HEK293 (cell line): ENCODE measurements at regions not wholly inside any gene's neighbourhood (a gene's known extent, or its start where the extent isn't known, plus 50 kb on each side); places are given as distances from the start of the nearest gene placed in this dataset.

ENCODE experiments used
- CTCF ChIA-PET: fragments of 350-600 bp; formaldehyde crosslinking; extraction: SDS; loops from one replicate; lab custom pipeline; 2021; ENCODE audit warnings: antibody characterized with exemption; lab: Yijun Ruan, JAX
- POLR2A ChIA-PET: fragments of 300-600 bp; formaldehyde crosslinking; extraction: SDS; loops from one replicate; lab custom pipeline; 2020; ENCODE audit warnings: antibody characterized with exemption, inconsistent platforms; lab: Yijun Ruan, JAX
- H3K27ac ChIP-seq: fragments of 200-500 bp; sonication (Bioruptor generic); 2 replicates; pipeline ENCODE4 v1.5.1; 2014; ENCODE audit warnings: low read depth, low read length, control low read depth, inconsistent platforms; ENCODE audit errors: extremely low read depth
- H3K36me3 ChIP-seq, 2 experiments: fragments of 200-500 bp in 1 of 2; sonication (Bioruptor generic) in 1 of 2; 1 replicate in 1 of 2; 2 replicates in 1 of 2; pipeline ENCODE4 v1.5.1; 2014 to 2017; ENCODE audit warnings: inconsistent platforms in 2 of 2, low read length in 2 of 2; ENCODE audit not compliant: control insufficient read depth in 2 of 2, insufficient read depth in 1 of 2
- H3K4me1 ChIP-seq: fragments of 200-500 bp; sonication (Bioruptor generic); 2 replicates; pipeline ENCODE4 v1.5.1; 2014; ENCODE audit warnings: mild to moderate bottlenecking, low read length, inconsistent platforms; ENCODE audit not compliant: control insufficient read depth, insufficient read depth
- H3K4me3 ChIP-seq: 2 replicates; pipeline ENCODE4 v1.5.1; 2011; ENCODE audit warnings: low read depth, mild to moderate bottlenecking, control low read depth, low read length, moderate library complexity
- H3K9me3 ChIP-seq: fragments of 200-500 bp; sonication (Bioruptor generic); 2 replicates; pipeline ENCODE4 v1.5.1; 2014; ENCODE audit warnings: low read depth, low read length, inconsistent platforms; ENCODE audit not compliant: control insufficient read depth, insufficient read depth
- EGR2 ChIP-seq: fragments of 450-650 bp; formaldehyde crosslinking; IDR thresholded peaks from 2 replicates; pipeline ENCODE4 v1.5.1; 2016; ENCODE audit warnings: low read depth, missing biosample characterization, missing genetic modification characterization
- FEZF1 ChIP-seq: fragments of 450-650 bp; formaldehyde crosslinking; IDR thresholded peaks from 2 replicates; pipeline ENCODE4 v1.5.1; 2016; ENCODE audit warnings: missing biosample characterization, missing genetic modification characterization
- GLI4 ChIP-seq: fragments of 450-650 bp; formaldehyde crosslinking; IDR thresholded peaks from 2 replicates; pipeline ENCODE4 v1.5.1; 2016; ENCODE audit warnings: missing biosample characterization, missing genetic modification characterization
- GLIS1 ChIP-seq: fragments of 450-650 bp; formaldehyde crosslinking; IDR thresholded peaks from 2 replicates; pipeline ENCODE4 v1.5.1; 2016; ENCODE audit warnings: missing biosample characterization, missing genetic modification characterization
- KLF10 ChIP-seq: fragments of 450-650 bp; IDR thresholded peaks from 2 replicates; pipeline ENCODE4 v1.5.1; 2018; ENCODE audit warnings: missing biosample characterization, mild to moderate bottlenecking, missing genetic modification characterization
- ZNF138 ChIP-seq: fragments of 450-650 bp; formaldehyde crosslinking; IDR thresholded peaks from 2 replicates; pipeline ENCODE4 v1.5.1; 2016; ENCODE audit warnings: missing biosample characterization, missing genetic modification characterization, borderline replicate concordance
- ZNF16 ChIP-seq: fragments of 450-650 bp; formaldehyde crosslinking; IDR thresholded peaks from 2 replicates; pipeline ENCODE4 v1.5.1; 2016; ENCODE audit warnings: low read depth, missing biosample characterization, missing genetic modification characterization
- ZNF19 ChIP-seq: fragments of 450-650 bp; formaldehyde crosslinking; IDR thresholded peaks from 2 replicates; pipeline ENCODE4; 2016; ENCODE audit warnings: missing biosample characterization, missing genetic modification characterization, low read depth
- ZNF248 ChIP-seq: fragments of 450-650 bp; formaldehyde crosslinking; IDR thresholded peaks from 2 replicates; pipeline ENCODE4 v1.5.1; 2017; ENCODE audit warnings: missing biosample characterization, missing genetic modification characterization
- ZNF426 ChIP-seq: fragments of 450-650 bp; formaldehyde crosslinking; IDR thresholded peaks from 2 replicates; pipeline ENCODE4 v1.5.1; 2017; ENCODE audit warnings: missing biosample characterization, missing genetic modification characterization, mild to moderate bottlenecking, inconsistent platforms, moderate library complexity
- ZNF48 ChIP-seq: fragments of 450-650 bp; formaldehyde crosslinking; IDR thresholded peaks from 2 replicates; pipeline ENCODE4 v1.5.1; 2016; ENCODE audit warnings: missing biosample characterization, missing genetic modification characterization
- ZNF514 ChIP-seq: fragments of 450-650 bp; formaldehyde crosslinking; IDR thresholded peaks from 2 replicates; pipeline ENCODE4 v1.5.1; 2016; ENCODE audit warnings: missing biosample characterization, missing genetic modification characterization
- ZNF555 ChIP-seq: fragments of 450-650 bp; formaldehyde crosslinking; conservative IDR thresholded peaks from 2 replicates; pipeline ENCODE4 v1.5.1; 2017; ENCODE audit warnings: missing biosample characterization, mild to moderate bottlenecking, missing genetic modification characterization, inconsistent platforms
- ZNF621 ChIP-seq: fragments of 450-650 bp; formaldehyde crosslinking; IDR thresholded peaks from 2 replicates; pipeline ENCODE4 v1.5.1; 2017; ENCODE audit warnings: missing biosample characterization, missing genetic modification characterization
- ZNF624 ChIP-seq: fragments of 450-650 bp; formaldehyde crosslinking; IDR thresholded peaks from 2 replicates; pipeline ENCODE4 v1.5.1; 2017; ENCODE audit warnings: missing biosample characterization, missing genetic modification characterization
- ZNF658 ChIP-seq: fragments of 450-650 bp; formaldehyde crosslinking; IDR thresholded peaks from 2 replicates; pipeline ENCODE4; 2016; ENCODE audit warnings: missing biosample characterization, missing genetic modification characterization
- ZNF660 ChIP-seq: fragments of 450-650 bp; IDR thresholded peaks from 2 replicates; pipeline ENCODE4 v1.5.1; 2018; ENCODE audit warnings: missing biosample characterization, mild to moderate bottlenecking, missing genetic modification characterization
- ZNF707 ChIP-seq: fragments of 450-650 bp; formaldehyde crosslinking; IDR thresholded peaks from 2 replicates; pipeline ENCODE4 v1.5.1; 2016; ENCODE audit warnings: missing biosample characterization, missing genetic modification characterization
- ZNF768 ChIP-seq: fragments of 450-650 bp; formaldehyde crosslinking; IDR thresholded peaks from 2 replicates; pipeline ENCODE4 v1.5.1; 2018; ENCODE audit warnings: missing biosample characterization, mild to moderate bottlenecking, missing genetic modification characterization
- ZNF785 ChIP-seq: fragments of 450-650 bp; formaldehyde crosslinking; IDR thresholded peaks from 2 replicates; pipeline ENCODE4 v1.5.1; 2016; ENCODE audit warnings: missing biosample characterization, missing genetic modification characterization
- TF ChIP-seq, protein P1 (sequence below): fragments of 450-650 bp; formaldehyde crosslinking; IDR thresholded peaks from 2 replicates; pipeline ENCODE4 v1.5.1; 2016; ENCODE audit warnings: missing biosample characterization, missing genetic modification characterization, low read depth
- TF ChIP-seq, protein P2 (sequence below): fragments of 450-650 bp; formaldehyde crosslinking; IDR thresholded peaks from 2 replicates; pipeline ENCODE4 v1.5.1; 2016; ENCODE audit warnings: missing biosample characterization, missing genetic modification characterization
- TF ChIP-seq, protein P3 (sequence below): fragments of 450-650 bp; formaldehyde crosslinking; IDR thresholded peaks from 2 replicates; pipeline ENCODE4 v1.5.1; 2016; ENCODE audit warnings: missing biosample characterization, missing genetic modification characterization, borderline replicate concordance
- TF ChIP-seq, protein P4 (sequence below): fragments of 450-650 bp; formaldehyde crosslinking; IDR thresholded peaks from 2 replicates; pipeline ENCODE4 v1.5.1; 2016; ENCODE audit warnings: missing biosample characterization, missing genetic modification characterization, low read depth

DNA sequence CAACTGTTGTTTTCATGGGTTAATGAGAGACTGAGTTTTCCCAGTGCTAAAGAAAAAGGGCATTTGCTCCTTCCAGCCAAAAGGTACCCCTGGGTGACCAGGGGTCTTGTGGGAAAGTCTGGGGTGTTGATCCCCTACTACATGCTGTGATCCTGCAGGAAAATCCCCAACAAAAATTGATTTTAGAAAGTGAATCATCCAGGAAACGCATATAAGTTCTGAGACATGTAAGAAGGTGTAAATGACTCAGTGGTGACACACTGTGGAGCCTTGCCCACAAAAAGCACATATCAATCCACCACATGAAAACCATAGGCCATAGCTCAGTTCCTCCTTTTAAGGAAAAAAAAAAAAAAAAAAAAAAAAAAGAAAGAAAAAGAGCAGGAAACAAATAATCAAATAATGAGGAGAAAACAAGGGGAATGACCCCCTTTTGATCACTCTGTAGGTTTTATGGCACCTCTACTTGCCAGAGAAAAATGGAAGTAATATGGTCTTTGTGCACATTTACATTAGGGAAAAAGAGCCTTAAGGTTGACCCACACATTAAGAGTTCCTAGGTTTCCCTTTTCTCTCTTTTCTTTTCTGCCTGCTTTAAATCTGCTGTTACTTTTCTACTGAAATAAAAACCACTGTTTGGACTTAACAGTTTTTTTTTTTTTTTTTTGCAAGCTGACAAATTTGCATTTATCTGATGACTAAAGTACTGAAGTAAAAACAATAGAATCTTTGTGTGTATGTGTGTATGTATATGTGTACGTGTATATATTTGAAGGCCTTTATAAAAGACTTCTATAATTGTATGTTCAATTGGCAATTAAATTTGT lies 386.0 kb downstream of the KIF20B start:
- H3K9me3 ChIP-seq = no peaks in the 10 kb centered on the region
- no peak overlapping the region for H3K27ac ChIP-seq
- ChIA-PET CTCF (interaction anchor here (0.7 kb wide), 2 partner anchors 142 to 447 kb away, joined by 3 read pairs; no protein-coding TSS in a partner anchor), POLR2A (interaction anchor here (0.6 kb wide), 1 partner anchor 9 kb away, joined by 3 read pairs; no protein-coding TSS in a partner anchor)
- no peak overlapping the region for H3K4me3 ChIP-seq
- TF ChIP-seq ZNF426 (tag by site-specific recombination) (no peak), ZNF248 (tag by site-specific recombination) (no peak), ZNF621 (tag by site-specific recombination) (no peak), ZNF624 (tag by site-specific recombination) (no peak), ZNF48 (tag by site-specific recombination) (no peak), ZNF138 (no peak), KLF10 (no peak), ZNF19 (no peak), ZNF768 (tag by site-specific recombination) (no peak), GLIS1 (tag by site-specific recombination) (no peak), ZNF514 (no peak), ZNF707 (no peak)
- TF ChIP-seq, protein P1, sequence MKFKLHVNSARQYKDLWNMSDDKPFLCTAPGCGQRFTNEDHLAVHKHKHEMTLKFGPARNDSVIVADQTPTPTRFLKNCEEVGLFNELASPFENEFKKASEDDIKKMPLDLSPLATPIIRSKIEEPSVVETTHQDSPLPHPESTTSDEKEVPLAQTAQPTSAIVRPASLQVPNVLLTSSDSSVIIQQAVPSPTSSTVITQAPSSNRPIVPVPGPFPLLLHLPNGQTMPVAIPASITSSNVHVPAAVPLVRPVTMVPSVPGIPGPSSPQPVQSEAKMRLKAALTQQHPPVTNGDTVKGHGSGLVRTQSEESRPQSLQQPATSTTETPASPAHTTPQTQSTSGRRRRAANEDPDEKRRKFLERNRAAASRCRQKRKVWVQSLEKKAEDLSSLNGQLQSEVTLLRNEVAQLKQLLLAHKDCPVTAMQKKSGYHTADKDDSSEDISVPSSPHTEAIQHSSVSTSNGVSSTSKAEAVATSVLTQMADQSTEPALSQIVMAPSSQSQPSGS (tag by site-specific recombination) = no peak
- TF ChIP-seq, protein P2, sequence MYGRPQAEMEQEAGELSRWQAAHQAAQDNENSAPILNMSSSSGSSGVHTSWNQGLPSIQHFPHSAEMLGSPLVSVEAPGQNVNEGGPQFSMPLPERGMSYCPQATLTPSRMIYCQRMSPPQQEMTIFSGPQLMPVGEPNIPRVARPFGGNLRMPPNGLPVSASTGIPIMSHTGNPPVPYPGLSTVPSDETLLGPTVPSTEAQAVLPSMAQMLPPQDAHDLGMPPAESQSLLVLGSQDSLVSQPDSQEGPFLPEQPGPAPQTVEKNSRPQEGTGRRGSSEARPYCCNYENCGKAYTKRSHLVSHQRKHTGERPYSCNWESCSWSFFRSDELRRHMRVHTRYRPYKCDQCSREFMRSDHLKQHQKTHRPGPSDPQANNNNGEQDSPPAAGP (tag by site-specific recombination) = no peak
- H3K4me1 ChIP-seq = no peaks in the 10 kb centered on the region
- no peaks in the 10 kb centered on the region for H3K36me3 ChIP-seq

DNA sequence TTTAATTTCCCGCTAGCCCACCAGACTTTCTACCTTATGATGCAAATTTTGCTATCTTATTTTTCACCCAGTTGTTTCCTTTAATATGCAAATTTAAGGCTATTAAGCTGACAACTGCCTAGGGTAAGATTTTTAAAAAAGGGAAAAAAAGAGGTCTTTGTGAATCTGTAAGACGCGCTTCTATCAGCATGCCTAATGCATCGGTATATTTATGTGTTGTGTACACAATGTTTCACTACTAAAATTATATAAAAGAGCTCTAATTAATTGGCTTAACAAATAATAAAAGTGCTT lies 386.6 kb downstream of the KIF20B start:
- no peaks in the 10 kb centered on the region for H3K4me1 ChIP-seq
- no peaks in the 10 kb centered on the region for H3K9me3 ChIP-seq
- H3K36me3 ChIP-seq = no peaks in the 10 kb centered on the region
- ChIA-PET CTCF (interaction anchor here (0.7 kb wide), 2 partner anchors 143 to 447 kb away, joined by 3 read pairs; no protein-coding TSS in a partner anchor), POLR2A (no interaction called here)
- no peak overlapping the region for H3K4me3 ChIP-seq
- no peak overlapping the region for H3K27ac ChIP-seq
- TF ChIP-seq EGR2 (tag by site-specific recombination) = no peak
- TF ChIP-seq, protein P3, sequence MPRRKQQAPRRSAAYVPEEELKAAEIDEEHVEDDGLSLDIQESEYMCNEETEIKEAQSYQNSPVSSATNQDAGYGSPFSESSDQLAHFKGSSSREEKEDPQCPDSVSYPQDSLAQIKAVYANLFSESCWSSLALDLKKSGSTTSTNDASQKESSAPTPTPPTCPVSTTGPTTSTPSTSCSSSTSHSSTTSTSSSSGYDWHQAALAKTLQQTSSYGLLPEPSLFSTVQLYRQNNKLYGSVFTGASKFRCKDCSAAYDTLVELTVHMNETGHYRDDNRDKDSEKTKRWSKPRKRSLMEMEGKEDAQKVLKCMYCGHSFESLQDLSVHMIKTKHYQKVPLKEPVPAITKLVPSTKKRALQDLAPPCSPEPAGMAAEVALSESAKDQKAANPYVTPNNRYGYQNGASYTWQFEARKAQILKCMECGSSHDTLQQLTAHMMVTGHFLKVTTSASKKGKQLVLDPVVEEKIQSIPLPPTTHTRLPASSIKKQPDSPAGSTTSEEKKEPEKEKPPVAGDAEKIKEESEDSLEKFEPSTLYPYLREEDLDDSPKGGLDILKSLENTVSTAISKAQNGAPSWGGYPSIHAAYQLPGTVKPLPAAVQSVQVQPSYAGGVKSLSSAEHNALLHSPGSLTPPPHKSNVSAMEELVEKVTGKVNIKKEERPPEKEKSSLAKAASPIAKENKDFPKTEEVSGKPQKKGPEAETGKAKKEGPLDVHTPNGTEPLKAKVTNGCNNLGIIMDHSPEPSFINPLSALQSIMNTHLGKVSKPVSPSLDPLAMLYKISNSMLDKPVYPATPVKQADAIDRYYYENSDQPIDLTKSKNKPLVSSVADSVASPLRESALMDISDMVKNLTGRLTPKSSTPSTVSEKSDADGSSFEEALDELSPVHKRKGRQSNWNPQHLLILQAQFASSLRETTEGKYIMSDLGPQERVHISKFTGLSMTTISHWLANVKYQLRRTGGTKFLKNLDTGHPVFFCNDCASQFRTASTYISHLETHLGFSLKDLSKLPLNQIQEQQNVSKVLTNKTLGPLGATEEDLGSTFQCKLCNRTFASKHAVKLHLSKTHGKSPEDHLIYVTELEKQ (tag by site-specific recombination) = no peak
- TF ChIP-seq ZNF555 (tag by site-specific recombination) = no peak
- no peak for TF ChIP-seq ZNF16 (tag by site-specific recombination)
- no peak for TF ChIP-seq GLI4 (tag by site-specific recombination)
- TF ChIP-seq, protein P1 (tag by site-specific recombination) = no peak
- no peak for TF ChIP-seq ZNF785 (tag by site-specific recombination)
- no peak for TF ChIP-seq FEZF1
- TF ChIP-seq ZNF426 (tag by site-specific recombination) = no peak
- no peak for TF ChIP-seq ZNF138
- TF ChIP-seq, protein P4, sequence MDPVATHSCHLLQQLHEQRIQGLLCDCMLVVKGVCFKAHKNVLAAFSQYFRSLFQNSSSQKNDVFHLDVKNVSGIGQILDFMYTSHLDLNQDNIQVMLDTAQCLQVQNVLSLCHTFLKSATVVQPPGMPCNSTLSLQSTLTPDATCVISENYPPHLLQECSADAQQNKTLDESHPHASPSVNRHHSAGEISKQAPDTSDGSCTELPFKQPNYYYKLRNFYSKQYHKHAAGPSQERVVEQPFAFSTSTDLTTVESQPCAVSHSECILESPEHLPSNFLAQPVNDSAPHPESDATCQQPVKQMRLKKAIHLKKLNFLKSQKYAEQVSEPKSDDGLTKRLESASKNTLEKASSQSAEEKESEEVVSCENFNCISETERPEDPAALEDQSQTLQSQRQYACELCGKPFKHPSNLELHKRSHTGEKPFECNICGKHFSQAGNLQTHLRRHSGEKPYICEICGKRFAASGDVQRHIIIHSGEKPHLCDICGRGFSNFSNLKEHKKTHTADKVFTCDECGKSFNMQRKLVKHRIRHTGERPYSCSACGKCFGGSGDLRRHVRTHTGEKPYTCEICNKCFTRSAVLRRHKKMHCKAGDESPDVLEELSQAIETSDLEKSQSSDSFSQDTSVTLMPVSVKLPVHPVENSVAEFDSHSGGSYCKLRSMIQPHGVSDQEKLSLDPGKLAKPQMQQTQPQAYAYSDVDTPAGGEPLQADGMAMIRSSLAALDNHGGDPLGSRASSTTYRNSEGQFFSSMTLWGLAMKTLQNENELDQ (tag by site-specific recombination) = no peak
- TF ChIP-seq ZNF658 (tag by site-specific recombination) = no peak
- no peak for TF ChIP-seq ZNF660 (tag by site-specific recombination)
